ENCODE measurements at regions not wholly inside any gene's neighbourhood (a gene's known extent, or its start where the extent isn't known, plus 50 kb on each side); places are given as distances from the start of the nearest gene placed in this dataset.

- no peak for FAIRE-seq
- no peak for DNase-seq (ENCODE audit: low read depth, low spot score)
- Histone ChIP-seq H3K4me1 (ENCODE audit: control insufficient read depth, insufficient read depth, low read length) (no peaks in the 10 kb centered on the region), H4K20me1 (ENCODE audit: control insufficient read depth, insufficient read depth) (no peaks in the 10 kb centered on the region), H3K9me3 (replicated peaks; ENCODE audit: control insufficient read depth, insufficient read depth, low read length) (no peaks in the 10 kb centered on the region), H3K9ac (ENCODE audit: control insufficient read depth, insufficient read depth, low read length) (no peak overlapping the region), H3K27ac (ENCODE audit: control insufficient read depth, insufficient read depth) (no peak overlapping the region), H2AFZ (ENCODE audit: control insufficient read depth, low read depth, low read length) (no peak overlapping the region), H3K4me2 (ENCODE audit: control insufficient read depth, insufficient read depth) (no peak overlapping the region), H3K36me3 (ENCODE audit: control insufficient read depth in 2 of 2, insufficient read depth in 2 of 2, low read length in 1 of 2) (no peaks in the 10 kb centered on the region), H3K27me3 (replicated peaks in 1 of 2; ENCODE audit: control insufficient read depth in 2 of 2, insufficient read depth in 2 of 2, low read length in 1 of 2) (no peaks in the 10 kb centered on the region), H3K4me3 (no peak overlapping the region), H3K79me2 (ENCODE audit: control insufficient read depth, insufficient read depth, low read length) (no peaks in the 10 kb centered on the region)
- BruUV-seq (replicated peaks), result no TSS peak
- SMC1A ChIA-PET (ENCODE audit: uncharacterized antibody, unreplicated experiment), result interaction anchor here (1.9 kb wide), 1 partner anchor 13 kb away, joined by 5 read pairs; no protein-coding TSS in a partner anchor
- CTCF ChIA-PET, result interaction anchor here (0.6 to 0.9 kb wide), 2 partner anchors 30 to 373 kb away, joined by 3 read pairs; no protein-coding TSS in a partner anchor
- 0% methylated on average over 1 of the region's 1 CpG for WGBS (ENCODE audit: insufficient coverage, insufficient replicate concordance, low lambda C conversion rate, missing lambda C conversion rate)
- ATAC-seq, result no peak
- in situ Hi-C loops (cut with MboI), result no loop called here
- RAD21 ChIA-PET (ENCODE audit: unreplicated experiment), result no interaction called here
- intact Hi-C loops (cut with micrococcal nuclease; ENCODE audit: unreplicated experiment), result no loop called here
- POLR2A ChIA-PET, result no interaction called here
- TF ChIP-seq KAT2A (conservative IDR thresholded peaks at IDR 0.05; ENCODE audit: control insufficient read depth, low read depth, low read length) (no peak), RFX5 (IDR thresholded peaks at IDR 0.05; ENCODE audit: low read depth, low read length) (no peak), SKIL (IDR thresholded peaks at IDR 0.05; ENCODE audit: low read depth, poor library complexity, severe bottlenecking) (no peak), CTCF (IDR thresholded peaks at IDR 0.05 in 2 of 3, conservative IDR thresholded peaks at IDR 0.05 in 1 of 3; ENCODE audit: control insufficient read depth in 2 of 3, extremely low read depth in 1 of 3, insufficient read depth in 1 of 3, low read depth in 3 of 3, low read length in 3 of 3) (no peak), SIN3A (IDR thresholded peaks at IDR 0.05; ENCODE audit: low read depth, low read length) (no peak), IKZF1 (conservative IDR thresholded peaks at IDR 0.05) (no peak), ZBTB40 (IDR thresholded peaks at IDR 0.05; ENCODE audit: borderline replicate concordance) (no peak), HCFC1 (IDR thresholded peaks at IDR 0.05; ENCODE audit: low read length) (no peak), POU2F2 (IDR thresholded peaks at IDR 0.05; ENCODE audit: borderline replicate concordance, low read depth, low read length) (no peak), YBX1 (IDR thresholded peaks at IDR 0.05) (no peak), NBN (IDR thresholded peaks at IDR 0.05) (no peak), IRF4 (IDR thresholded peaks at IDR 0.05; ENCODE audit: low read depth, low read length) (no peak), SIX5 (IDR thresholded peaks at IDR 0.05; ENCODE audit: low read depth, low read length, severe bottlenecking) (no peak), REST (IDR thresholded peaks at IDR 0.05; ENCODE audit: low read depth, low read length) (no peak)
Measured at GRCh38 chr6:51323056-51323455, 504.4 kb downstream of the TFAP2B start.

Measured in GM12878 (cell line).